ENCODE measurements at regions not wholly inside any gene's neighbourhood (a gene's known extent, or its start where the extent isn't known, plus 50 kb on each side); places are given as distances from the start of the nearest gene placed in this dataset.
A peak's percentile ranks its signal among the peaks of the same experiment; 100 is the strongest.
"Not testable (repeated sequence)": the region's sequence is repeated elsewhere in the genome, so short reads cannot be mapped to it uniquely, and the experiment has no call there.

DNA sequence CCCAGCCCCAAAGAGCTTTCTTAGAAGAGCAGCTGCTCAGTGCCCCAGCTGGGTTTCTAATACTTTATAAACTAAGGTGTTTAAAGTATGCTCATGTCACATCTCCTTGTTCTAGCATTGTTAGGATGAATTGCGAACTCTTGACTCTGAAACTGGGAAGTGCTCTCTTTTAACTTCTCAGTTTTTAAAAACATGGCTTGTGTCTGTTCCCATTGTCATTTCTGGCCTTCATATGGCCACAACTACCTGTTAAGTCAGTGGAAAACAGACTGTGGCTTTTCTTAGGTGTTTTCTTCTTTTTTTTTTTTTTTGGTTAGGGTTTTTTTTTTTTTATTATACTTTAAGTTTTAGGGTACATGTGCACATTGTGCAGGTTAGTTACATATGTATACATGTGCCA, 164.7 kb downstream of the KCNRG start:
- DNase-seq = no peak
- in situ Hi-C loops (cut with MboI; ENCODE audit: low pct_unique_long_range_greater_than_20kb, low sequenced_read_pairs) = no loop called here

DNA sequence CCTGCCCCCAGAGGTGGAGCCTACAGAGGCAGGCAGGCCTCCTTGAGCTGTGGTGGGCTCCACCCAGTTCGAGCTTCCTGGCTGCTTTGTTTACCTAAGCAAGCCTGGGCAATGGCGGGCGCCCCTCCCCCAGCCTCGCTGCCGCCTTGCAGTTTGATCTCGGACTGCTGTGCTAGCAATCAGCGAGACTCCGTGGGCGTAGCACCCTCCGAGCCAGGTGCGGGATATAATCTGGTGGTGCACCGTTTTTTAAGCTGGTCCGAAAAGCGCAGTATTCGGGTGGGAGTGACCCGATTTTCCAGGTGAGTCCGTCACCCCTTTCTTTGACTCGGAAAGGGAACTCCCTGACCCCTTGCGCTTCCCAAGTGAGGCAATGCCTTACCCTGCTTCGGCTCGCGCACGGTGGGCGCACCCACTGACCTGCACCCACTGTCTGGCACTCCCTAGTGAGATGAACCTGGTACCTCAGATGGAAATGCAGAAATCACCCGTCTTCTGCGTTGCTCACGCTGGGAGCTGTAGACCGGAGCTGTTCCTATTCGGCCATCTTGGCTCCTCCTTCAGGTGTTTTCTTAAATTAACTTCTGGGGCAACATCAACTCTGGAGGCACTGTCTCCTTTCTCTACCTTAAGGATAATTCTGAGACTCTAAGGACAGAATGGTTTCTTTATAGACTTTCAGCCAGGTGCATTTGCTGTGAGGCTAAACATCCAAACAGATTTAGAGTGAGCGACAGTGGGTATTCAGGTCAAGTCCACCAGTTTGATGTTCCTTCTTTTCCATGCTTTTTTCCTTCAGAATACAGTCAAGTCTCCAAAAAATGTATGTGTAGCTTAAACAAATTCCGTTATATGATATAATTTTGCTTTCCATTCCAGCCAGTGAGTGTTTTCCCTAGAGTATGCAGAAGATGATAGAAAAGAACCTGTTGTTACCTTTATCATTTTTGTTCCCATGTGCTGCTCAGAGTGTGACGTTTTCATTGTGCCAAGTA, 170.8 kb downstream of the KCNRG start:
- DNase-seq; in situ Hi-C loops (cut with MboI; ENCODE audit: low pct_unique_long_range_greater_than_20kb, low sequenced_read_pairs): not testable (repeated sequence)

DNA sequence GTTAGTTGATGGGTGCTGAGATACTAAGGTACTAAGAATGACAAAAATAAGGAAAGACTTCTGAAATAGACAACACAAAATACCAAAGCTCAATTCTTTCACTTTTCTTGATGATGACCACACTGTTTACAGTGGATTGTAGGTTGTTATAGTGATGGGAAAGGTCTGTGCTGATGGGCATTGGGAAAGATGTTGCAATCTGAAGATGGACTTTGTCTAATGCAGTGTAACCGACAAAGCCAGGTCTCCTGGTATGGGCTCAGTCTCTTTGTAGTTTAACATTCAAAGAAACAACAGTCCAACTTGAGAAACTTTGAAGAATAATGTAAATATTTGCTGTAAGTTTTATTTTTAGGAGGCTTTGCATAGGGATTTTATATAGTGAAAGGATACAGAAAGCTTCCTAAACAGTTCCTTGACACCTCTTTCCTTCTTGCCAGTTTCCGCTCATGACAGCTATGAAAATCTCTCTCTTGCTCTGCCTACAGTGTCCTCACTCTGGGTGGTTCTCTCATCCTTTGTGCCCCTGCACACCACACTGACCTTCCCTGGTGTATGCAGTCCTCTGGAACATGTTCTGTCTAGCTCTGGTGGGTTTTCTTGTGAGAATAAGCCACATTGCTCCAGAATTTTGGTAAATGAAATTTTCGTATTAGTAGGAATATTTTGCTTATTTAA, 172.2 kb downstream of the KCNRG start:
- no peak for DNase-seq
- in situ Hi-C loops (cut with MboI; ENCODE audit: low pct_unique_long_range_greater_than_20kb, low sequenced_read_pairs) = no loop called here

DNA sequence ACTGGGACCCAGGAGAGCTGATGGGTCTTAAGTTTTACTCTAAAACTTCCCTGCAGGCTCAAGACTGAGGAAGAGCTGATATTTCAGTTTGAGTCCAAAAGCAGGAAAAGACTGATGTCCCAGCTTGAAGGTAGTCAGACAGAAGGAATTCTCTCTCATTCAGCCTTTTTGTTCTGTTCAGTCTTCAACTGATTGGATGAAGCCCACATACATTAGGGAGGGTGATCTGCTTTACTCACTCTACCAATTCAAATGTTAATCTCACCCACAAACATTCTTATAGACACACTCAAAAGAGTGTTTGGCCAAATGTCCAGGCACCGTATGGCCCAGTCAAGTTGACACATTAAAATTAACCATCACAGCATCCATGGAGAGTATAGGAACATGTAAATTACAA, 173.5 kb downstream of the KCNRG start:
- no peak for DNase-seq
- in situ Hi-C loops (cut with MboI; ENCODE audit: low pct_unique_long_range_greater_than_20kb, low sequenced_read_pairs) = no loop called here

DNA sequence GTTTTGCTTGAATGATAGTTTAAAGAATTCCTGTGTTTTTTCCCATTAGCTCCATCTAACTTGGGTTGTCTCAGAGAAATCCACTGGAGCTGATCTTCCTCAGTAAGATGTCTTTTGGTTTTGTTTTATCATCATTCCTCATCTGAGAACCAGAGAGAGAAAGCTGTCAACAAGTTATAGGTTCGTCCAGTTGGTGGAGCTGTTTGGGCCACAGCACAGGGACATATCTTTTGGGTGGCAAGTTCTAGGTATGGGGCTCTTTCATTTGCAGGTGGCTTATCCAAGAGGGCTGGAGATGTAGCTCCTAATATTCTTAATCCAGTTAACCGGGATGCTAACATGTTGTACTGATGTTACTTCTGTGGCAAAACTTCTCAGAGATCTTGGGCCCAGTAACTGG, 174.2 kb downstream of the KCNRG start:
- no peak for DNase-seq
- in situ Hi-C loops (cut with MboI; ENCODE audit: low pct_unique_long_range_greater_than_20kb, low sequenced_read_pairs) = no loop called here

DNA sequence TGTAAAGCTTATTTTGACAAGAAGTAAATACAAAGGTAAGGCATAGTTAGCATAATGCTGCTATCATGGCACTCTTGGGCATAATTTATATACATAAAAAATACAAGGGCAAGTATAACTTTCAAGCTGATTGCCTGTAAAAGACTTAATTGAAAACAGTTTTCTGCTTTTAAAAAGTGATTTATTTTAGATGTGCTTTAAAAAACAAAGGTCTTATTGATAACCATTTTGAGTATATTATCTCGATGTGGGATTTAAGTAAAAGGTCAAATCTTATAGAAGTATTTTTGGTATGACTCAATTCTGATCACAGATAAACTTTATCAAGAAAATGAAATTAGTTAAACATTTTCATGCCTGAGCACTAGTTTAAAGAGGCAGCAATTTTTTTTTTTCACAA, 175.8 kb downstream of the KCNRG start:
- in situ Hi-C loops (cut with MboI; ENCODE audit: low pct_unique_long_range_greater_than_20kb, low sequenced_read_pairs) = no loop called here
- no peak for DNase-seq

DNA sequence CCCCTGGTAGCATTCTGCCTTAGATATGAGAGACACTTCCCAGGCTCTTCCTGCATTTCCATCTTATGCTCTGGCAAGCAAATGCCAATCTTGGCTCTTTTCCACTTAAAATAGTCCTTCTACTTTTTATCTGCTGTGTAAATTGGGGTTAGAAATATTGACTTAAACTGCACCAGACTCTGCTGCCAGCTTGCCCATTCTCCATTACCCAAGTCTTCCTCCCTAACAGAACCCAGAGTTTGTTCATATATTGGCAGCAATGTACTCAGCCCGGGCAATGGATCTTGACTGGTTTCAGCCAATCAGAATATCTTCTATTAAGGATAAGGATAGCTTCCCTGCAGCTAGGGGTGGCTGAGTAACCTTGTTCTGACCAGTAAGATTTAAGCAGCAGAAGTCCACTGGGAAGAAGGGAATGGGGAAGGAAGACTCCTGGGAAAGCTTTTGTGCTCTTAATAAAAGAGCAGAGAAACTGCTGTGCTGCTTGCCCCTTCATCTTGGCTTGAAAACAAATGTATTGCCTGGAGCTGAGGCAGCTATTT, 177.1 kb downstream of the KCNRG start:
- in situ Hi-C loops (cut with MboI; ENCODE audit: low pct_unique_long_range_greater_than_20kb, low sequenced_read_pairs) = no loop called here
- DNase-seq = no peak

DNA sequence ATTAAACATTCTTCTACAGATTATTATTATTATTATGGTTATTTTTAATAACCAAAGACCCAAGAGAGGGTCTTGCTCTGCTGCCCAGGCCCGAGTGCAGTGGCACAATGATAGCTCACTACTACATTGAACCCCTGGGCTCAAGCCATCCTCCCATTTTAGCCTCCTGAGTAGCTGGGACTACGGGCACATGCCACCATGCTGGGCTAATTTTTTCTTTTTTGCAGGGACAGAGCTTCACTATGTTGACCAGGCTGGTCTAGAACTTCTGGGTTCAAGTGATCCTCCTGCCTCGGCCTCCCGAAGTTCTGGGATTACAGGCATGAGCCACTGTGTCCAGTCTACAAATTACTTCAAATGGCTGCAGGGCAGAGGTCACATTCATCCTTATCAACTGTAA, 179.8 kb downstream of the KCNRG start:
- no peak for DNase-seq
- in situ Hi-C loops (cut with MboI; ENCODE audit: low pct_unique_long_range_greater_than_20kb, low sequenced_read_pairs) = no loop called here

DNA sequence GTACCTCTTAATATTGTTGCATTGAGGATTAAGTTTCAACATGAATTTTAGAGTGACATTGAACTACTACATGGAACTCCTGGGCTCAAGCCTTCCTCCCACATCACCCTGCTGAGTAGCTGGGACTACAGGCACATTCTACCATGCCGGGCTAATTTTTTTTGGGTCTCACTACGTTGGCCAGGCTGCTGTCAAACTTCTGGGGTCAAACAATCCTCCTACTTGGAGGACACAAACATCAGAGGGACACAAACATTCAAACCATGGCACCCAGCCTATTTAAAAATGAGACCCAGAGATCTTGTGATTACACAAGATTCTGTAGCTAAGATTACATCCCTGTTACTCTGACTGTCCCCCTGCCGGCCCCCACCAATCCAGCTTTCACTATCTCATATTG, 180.9 kb downstream of the KCNRG start:
- in situ Hi-C loops (cut with MboI; ENCODE audit: low pct_unique_long_range_greater_than_20kb, low sequenced_read_pairs) = no loop called here
- DNase-seq = no peak

DNA sequence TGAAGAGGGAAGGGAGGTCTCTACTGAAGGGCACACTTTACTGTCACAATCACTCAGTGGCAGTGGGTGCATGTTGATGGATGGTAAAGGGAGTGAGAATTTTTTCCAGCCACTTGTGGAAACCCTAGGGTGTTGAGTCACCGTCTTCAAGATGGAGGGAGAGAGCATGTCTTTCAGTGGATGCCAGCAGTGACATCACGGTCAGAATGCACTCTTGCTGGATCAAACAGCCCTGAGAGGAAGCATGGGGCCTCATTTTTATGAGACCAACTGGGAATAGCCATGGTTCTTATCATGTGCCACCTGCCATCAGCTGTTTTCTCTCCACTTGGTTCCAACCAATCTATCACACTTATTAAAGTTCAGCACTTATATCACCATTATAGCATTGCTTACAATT, 182.5 kb downstream of the KCNRG start:
- in situ Hi-C loops (cut with MboI; ENCODE audit: low pct_unique_long_range_greater_than_20kb, low sequenced_read_pairs) = no loop called here
- no peak for DNase-seq

DNA sequence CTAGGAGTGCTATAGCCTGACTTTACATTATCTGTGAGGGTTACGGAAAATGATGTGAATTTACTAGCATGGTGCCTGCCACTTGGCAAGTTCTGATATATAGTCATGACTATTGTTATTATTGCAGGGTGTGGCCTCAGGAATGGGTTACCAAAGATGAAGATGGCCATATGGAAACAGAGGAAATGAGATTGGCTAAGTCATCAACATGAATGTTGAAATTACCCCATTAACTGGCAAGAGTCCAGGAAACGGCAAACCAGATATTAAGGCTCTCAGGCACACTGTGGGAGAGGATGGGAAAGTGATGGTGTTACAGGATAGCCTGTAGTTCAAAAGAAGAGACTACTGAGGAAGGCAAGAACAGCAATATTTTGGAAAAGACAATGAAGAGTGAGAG, 183.3 kb downstream of the KCNRG start:
- DNase-seq = no peak

DNA sequence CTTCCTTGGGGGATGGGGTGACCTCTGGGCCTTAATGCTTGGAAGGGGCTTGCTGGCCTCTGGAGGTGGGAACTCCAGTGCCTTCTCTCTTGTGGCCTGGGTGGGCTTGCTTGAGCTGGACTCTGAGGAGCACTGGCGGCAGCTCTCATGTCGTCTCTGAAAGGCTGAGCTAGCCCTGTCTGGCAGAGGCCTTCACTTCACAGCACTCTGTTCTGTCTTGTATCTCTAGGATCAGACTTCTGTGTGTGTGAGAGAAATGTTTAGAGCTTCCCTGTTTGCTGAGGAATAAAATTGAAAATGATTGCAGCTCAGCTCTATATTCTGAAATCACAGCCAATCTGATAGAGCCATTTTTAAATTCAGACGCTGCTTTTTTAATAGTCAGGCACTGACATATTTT, 185.3 kb downstream of the KCNRG start:
- DNase-seq = no peak
- in situ Hi-C loops (cut with MboI; ENCODE audit: low pct_unique_long_range_greater_than_20kb, low sequenced_read_pairs) = no loop called here

More for the DNA sequence above, 183.3 kb downstream of the KCNRG start:
- in situ Hi-C loops (cut with MboI; ENCODE audit: low pct_unique_long_range_greater_than_20kb, low sequenced_read_pairs) = no loop called here

DNA sequence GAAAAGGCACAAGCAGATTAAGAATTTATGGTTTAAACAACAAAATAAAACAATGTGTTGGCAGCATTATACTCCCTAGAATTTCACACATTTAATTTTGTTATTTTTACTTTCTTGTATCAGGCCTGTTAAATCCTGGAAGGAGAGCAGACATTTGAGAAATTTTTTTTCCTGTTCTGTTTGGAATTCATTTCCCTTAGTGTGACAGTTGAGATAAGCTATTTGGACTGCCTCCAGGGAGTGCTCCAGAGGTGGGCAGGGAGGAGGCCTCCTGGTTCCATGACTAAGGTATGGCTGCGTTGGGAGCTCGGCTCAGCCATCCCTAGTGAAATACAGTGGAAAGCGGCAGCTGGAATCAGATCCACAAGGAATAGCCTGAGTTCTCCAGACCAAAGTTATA, 185.7 kb downstream of the KCNRG start:
- no peak for DNase-seq
- in situ Hi-C loops (cut with MboI; ENCODE audit: low pct_unique_long_range_greater_than_20kb, low sequenced_read_pairs) = no loop called here

DNA sequence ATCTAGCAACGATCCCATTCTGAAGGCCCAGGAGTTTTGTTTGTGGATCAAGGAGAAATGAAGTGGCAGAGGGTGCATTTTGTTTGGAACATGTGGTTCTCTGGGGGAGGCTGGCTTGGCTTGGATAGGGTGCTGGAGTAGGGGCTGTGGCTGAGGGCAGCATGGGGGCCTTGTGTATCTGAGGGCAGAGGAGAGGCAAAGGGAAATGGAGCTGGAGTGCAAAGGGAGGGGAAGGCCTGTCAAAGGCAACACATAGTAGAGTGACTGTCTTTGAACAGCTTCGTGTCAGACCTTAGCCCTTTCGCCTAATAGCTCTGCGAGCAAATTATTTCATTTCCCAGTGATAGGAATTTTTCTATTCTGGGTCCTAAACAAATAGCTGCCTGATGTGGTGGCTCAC, 187.2 kb downstream of the KCNRG start:
- DNase-seq = no peak

DNA sequence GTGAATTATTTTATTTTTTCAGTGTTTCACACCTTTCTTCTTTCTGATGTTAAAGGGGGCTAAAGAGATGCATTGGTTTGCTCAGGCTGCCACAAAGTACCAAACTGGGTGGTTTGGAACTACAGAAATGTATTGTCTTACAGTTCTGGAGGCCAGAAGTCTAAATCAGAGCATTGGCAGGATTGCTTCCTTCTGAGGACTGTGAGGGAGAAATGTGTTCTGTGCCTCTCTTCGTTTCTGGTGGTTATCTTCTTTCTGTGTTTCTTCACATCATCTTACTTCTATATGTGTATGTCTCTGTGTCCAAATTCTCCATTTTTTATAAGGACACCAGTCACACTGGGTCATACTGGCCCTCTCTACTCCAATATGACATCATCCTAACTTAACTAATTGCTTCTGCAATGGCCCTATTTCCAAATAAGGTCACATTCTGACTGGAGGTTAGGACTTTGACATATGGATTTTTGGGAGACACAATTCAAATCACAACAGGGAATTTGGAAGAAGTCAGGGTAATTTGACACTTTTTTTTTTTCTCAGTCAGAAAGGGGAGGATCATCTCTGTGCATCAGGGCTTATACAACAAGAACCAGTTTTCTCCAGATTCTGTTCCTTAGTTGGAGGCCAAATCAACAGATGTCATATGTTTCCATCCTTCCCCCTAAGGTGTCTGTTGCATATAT, 188.2 kb downstream of the KCNRG start:
- in situ Hi-C loops (cut with MboI; ENCODE audit: low pct_unique_long_range_greater_than_20kb, low sequenced_read_pairs) = no loop called here
- no peak for DNase-seq

More for the DNA sequence above, 187.2 kb downstream of the KCNRG start:
- in situ Hi-C loops (cut with MboI; ENCODE audit: low pct_unique_long_range_greater_than_20kb, low sequenced_read_pairs) = no loop called here

DNA sequence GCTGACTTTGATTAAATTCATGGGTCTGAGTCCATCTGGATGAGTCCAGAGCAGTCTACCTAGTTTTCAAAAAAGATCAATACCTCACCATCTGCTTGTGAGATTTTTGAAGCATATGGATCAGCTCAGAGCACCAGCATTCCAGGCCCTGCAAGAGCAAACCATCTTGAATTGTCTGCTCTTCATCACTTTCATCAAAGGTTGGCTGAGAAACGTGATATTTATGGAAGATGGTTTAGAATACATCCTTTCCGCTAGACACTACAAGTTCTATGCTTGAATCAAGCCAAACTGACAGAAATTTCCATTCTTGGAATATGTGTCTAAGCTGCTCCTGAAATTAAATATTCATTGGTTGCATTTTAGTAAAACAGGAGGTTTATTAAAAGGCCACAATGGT, 190.3 kb downstream of the KCNRG start:
- in situ Hi-C loops (cut with MboI; ENCODE audit: low pct_unique_long_range_greater_than_20kb, low sequenced_read_pairs) = no loop called here
- no peak for DNase-seq

DNA sequence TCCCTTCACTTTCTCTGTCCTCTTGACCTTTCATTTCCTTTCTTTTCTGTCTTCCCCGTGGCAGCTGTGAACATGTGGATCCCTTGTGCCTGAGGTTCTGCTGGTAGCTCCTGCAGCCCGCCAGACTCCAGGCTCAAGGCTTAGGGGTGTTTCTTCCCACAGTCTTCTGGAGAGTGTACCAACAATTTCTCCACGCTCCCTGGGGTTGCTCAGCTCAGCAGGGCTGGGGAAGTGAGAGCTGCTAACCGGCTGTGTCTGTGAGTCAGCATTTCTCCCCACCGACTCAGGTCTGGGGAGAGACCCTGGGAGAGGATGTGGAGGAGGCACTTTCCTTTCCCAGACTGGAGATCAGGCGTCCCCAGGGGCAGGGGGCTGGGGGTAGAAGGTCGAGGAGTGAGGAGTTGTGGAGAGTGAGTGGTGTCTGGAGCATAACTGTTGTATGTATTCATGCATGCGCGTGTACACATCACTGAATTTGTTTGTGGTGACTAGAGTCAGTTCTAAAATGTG, 193.6 kb downstream of the KCNRG start:
- DNase-seq = peak; percentile 85
- in situ Hi-C loops (cut with MboI; ENCODE audit: low pct_unique_long_range_greater_than_20kb, low sequenced_read_pairs) = no loop called here

DNA sequence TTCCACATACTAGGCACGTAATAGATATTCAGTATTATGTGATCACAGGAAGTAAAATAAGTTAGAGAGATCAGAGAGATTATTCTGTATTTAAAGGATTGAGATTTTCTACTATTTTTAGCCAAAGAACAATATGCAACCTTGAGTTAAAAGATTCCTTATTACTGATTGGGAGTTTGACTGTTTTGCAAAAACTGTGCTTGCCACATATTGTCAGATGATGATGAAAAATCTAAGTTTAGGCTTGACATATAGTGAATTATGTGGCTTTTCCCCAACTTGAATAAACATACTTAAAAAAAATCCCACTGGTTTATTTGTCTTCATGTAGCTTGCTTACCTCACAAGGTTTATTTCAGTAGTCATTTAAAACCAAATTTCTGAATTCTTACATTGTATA, 194.4 kb downstream of the KCNRG start:
- in situ Hi-C loops (cut with MboI; ENCODE audit: low pct_unique_long_range_greater_than_20kb, low sequenced_read_pairs) = no loop called here
- no peak for DNase-seq

DNA sequence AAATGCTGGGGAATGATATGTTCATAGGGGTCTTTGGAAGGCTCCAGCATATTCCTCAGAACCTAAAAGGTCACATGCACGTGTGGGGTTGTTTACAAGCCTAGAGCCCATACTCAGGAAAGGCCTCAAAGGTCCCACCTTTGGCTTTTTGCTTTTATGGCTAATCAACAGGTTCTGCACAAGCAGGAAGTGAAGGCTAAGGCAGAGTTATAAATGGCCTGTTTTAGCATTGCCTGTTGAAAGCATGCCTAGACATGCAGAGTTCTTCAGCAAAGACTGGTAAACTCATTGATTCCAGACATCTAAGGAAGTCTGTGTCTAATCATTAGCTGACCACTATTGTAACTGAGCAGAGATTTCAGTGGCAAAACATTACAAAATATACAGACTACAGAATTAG, 198.3 kb downstream of the KCNRG start:
- in situ Hi-C loops (cut with MboI; ENCODE audit: low pct_unique_long_range_greater_than_20kb, low sequenced_read_pairs) = no loop called here

More for the DNA sequence above, 198.3 kb downstream of the KCNRG start:
- DNase-seq = no peak

All from KBM-7 (cell line).